Small intestine (tissue), 7 donors: ENCODE measurements at regions not wholly inside any gene's neighbourhood (a gene's known extent, or its start where the extent isn't known, plus 50 kb on each side); places are given as distances from the start of the nearest gene placed in this dataset.
A peak's percentile ranks its signal among the peaks of the same experiment; 100 is the strongest.
"Not testable (repeated sequence)": the region's sequence is repeated elsewhere in the genome, so short reads cannot be mapped to it uniquely, and the experiment has no call there.

Experiments
- DNase-seq, 2 donors: peaks; one replicate each; pipeline versions ENCODE4 v3.0.0 to v3.0.0-alpha.2; 2013
- FAIRE-seq: peaks from 2 replicates; lab custom pipeline; 2012; peaks lifted over from hg19 to GRCh38; lab: Jason Lieb, UNC
- H3K27ac ChIP-seq, 3 donors: one replicate each; pipeline ENCODE4 v1.5.1; 2013; ENCODE audit warnings: low read length in 2 of 3, mild to moderate bottlenecking in 2 of 3, control low read depth in 1 of 3, inconsistent platforms in 1 of 3, low read depth in 1 of 3, moderate library complexity in 1 of 3
- H3K27me3 ChIP-seq, 3 donors: one replicate each; pipeline ENCODE4 v1.6.1; 2013; ENCODE audit warnings: low read length in 3 of 3, inconsistent platforms in 1 of 3; ENCODE audit not compliant: control insufficient read depth in 3 of 3, insufficient read depth in 3 of 3
- H3K36me3 ChIP-seq, 3 donors: one replicate each; pipeline ENCODE4 v1.6.1; 2013; ENCODE audit warnings: low read length in 3 of 3, inconsistent platforms in 1 of 3, low read depth in 1 of 3, mild to moderate bottlenecking in 1 of 3, moderate library complexity in 1 of 3; ENCODE audit not compliant: control insufficient read depth in 3 of 3, insufficient read depth in 2 of 3
- H3K4me1 ChIP-seq, 3 donors: one replicate each; pipeline ENCODE4 v1.6.1; 2013; ENCODE audit warnings: low read length in 2 of 3, inconsistent platforms in 1 of 3, low read depth in 1 of 3, mild to moderate bottlenecking in 1 of 3, moderate library complexity in 1 of 3; ENCODE audit not compliant: control insufficient read depth in 3 of 3, insufficient read depth in 2 of 3
- H3K4me3 ChIP-seq, 3 donors: one replicate each; pipeline ENCODE4 v1.5.1; 2013; ENCODE audit warnings: low read length in 3 of 3, control low read depth in 1 of 3, inconsistent platforms in 1 of 3, low read depth in 1 of 3, mild to moderate bottlenecking in 1 of 3, moderate library complexity in 1 of 3
- H3K9me3 ChIP-seq, 2 donors: one replicate each; pipeline ENCODE4 v1.6.1; 2013; ENCODE audit warnings: low read depth in 1 of 2, low read length in 1 of 2; ENCODE audit not compliant: control insufficient read depth in 2 of 2, insufficient read depth in 1 of 2
- WGBS, 3 donors: extraction: QIAGEN DNeasy Blood & Tissue Kit; methylation state at CpG; one replicate each; pipeline ENCODE4 v1.1.7; 2013; 5-methylcytosine and 5-hydroxymethylcytosine counted together
- donor health status: healthy with polysubstance abuse.
- donor health status: control.
- donor health status: control.
- donor health status: Bipolar disorder and iron deficiency.
- donor health status: healthy.

GRCh38 chr5:134471858-134472449, 53.5 kb upstream of the JADE2 start:
- not testable (repeated sequence) for DNase-seq, H3K27ac ChIP-seq, H3K4me3 ChIP-seq, H3K27me3 ChIP-seq, H3K36me3 ChIP-seq, FAIRE-seq, H3K4me1 ChIP-seq, H3K9me3 ChIP-seq
- 87 to 88% (median 87%) methylated on average over 7 of the region's 7 CpGs for WGBS, 3 donors

DNA sequence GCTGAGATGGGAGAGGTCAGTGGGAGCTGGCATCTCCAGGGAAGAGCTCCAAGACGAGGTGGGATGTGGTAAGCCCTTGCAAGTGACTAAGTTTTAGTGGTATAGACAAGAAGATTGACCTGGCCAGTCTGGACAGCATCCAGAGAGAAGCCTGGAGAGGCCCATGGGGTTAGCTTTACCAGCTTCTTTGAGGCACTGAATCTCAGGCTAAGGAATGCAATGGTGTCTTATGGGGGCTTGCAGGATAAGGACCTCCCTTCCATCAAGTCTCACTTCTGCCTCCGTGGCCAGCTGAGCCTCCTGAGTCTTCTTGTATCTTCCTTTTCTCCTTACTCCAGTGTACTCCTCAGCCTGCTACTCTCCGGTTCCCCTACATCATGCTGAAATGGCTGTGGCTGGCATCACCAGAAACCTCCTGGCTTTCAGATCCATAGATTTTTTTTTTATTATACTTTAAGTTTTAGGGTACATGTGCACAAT, 56.5 kb upstream of the JADE2 start:
- DNase-seq = no peak
- H3K9me3 ChIP-seq = peaks cover 0 to 6% of the 10 kb centered on the region in 2 donors
- no peak overlapping the region for H3K27ac ChIP-seq
- WGBS, 3 donors = 78 to 79% (median 78%) methylated on average over 3 of the region's 3 CpGs
- H3K27me3 ChIP-seq = no peaks in the 10 kb centered on the region
- peaks cover 4 to 21% (median 10%) of the 10 kb centered on the region in 3 donors for H3K4me1 ChIP-seq
- no peak for FAIRE-seq
- no peak overlapping the region for H3K4me3 ChIP-seq
- no peaks in the 10 kb centered on the region for H3K36me3 ChIP-seq

DNA sequence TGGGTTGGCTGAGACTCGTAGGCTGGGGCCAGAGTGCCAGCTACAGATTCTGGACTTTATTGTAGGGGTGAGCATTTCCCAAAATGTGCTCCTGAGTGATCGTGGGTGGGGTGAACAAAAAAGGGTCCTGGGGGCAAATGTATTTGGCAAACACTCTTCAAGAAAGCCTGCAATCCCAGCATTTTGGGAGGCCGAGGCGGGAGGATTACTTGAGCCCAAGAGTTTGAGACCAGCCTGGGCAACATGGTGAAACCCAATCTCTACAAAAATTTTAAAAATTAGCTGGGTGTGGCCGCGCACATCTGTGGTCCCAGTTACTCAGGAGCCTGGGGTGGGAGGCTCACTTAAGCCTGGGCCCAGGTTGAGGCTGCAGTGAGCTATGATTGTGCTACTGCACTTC, 55.5 kb upstream of the CDKN2AIPNL start:
- Histone ChIP-seq H3K4me3 (no peak overlapping the region), H3K27me3 (no peaks in the 10 kb centered on the region), H3K9me3 (peaks cover 0 to 6% of the 10 kb centered on the region in 2 donors), H3K4me1 (peaks cover 4 to 21% (median 10%) of the 10 kb centered on the region in 3 donors), H3K27ac (peak overlapping the region in 2 of 3 donors; percentile 12 to 92), H3K36me3 (no peaks in the 10 kb centered on the region)
- FAIRE-seq (no peak), DNase-seq (no peak)
- WGBS, 3 donors = 92 to 98% (median 92%) methylated on average over 6 of the region's 6 CpGs

GRCh38 chr5:134466241-134467069, 54.8 kb upstream of the CDKN2AIPNL start:
- H3K36me3 ChIP-seq = no peaks in the 10 kb centered on the region

GRCh38 chr5:134465816-134466240, 54.1 kb upstream of the CDKN2AIPNL start:
- peak overlapping the region; percentile 84 to 92 (median 88) for H3K27ac ChIP-seq
- DNase-seq (peak; percentile 94 to 95), FAIRE-seq (no peak)
- peaks cover 4 to 23% (median 10%) of the 10 kb centered on the region in 3 donors for H3K4me1 ChIP-seq
- peak overlapping the region; percentile 16 to 42 (median 37) for H3K4me3 ChIP-seq
- no peaks in the 10 kb centered on the region for H3K27me3 ChIP-seq
- H3K9me3 ChIP-seq = no peaks in the 10 kb centered on the region
- WGBS, 3 donors = 0 to 1% (median 1%) methylated on average over 28 to 31 of the region's 31 CpGs
- no peaks in the 10 kb centered on the region for H3K36me3 ChIP-seq

More at GRCh38 chr5:134466241-134467069, 54.8 kb upstream of the CDKN2AIPNL start:
- Histone ChIP-seq H3K27me3 (no peaks in the 10 kb centered on the region), H3K9me3 (peaks cover 0 to 1% of the 10 kb centered on the region in 2 donors), H3K4me1 (peaks cover 4 to 21% (median 10%) of the 10 kb centered on the region in 3 donors), H3K4me3 (peak overlapping the region; percentile 16 to 42 (median 37)), H3K27ac (peak overlapping the region; percentile 78 to 92 (median 88))
- no peak for FAIRE-seq
- WGBS, 3 donors = 3 to 6% (median 5%) methylated on average over 26 of the region's 26 CpGs
- DNase-seq = peak; percentile 87 to 98

GRCh38 chr5:134464988-134465815, 53.5 kb upstream of the CDKN2AIPNL start:
- peak overlapping the region; percentile 84 to 92 (median 88) for H3K27ac ChIP-seq
- H3K36me3 ChIP-seq = no peaks in the 10 kb centered on the region
- H3K27me3 ChIP-seq = no peaks in the 10 kb centered on the region
- peaks cover 4 to 29% (median 10%) of the 10 kb centered on the region in 3 donors for H3K4me1 ChIP-seq
- DNase-seq = peak in 1 of 2 donors; percentile 37
- FAIRE-seq = no peak
- no peaks in the 10 kb centered on the region for H3K9me3 ChIP-seq
- H3K4me3 ChIP-seq = peak overlapping the region in 2 of 3 donors; percentile 21 to 37
- WGBS, 3 donors = 24 to 55% (median 39%) methylated on average over 10 of the region's 10 CpGs

GRCh38 chr5:134463991-134464760, 52.5 kb upstream of the CDKN2AIPNL start:
- H3K27me3 ChIP-seq = no peaks in the 10 kb centered on the region
- no peak for DNase-seq
- no peaks in the 10 kb centered on the region for H3K36me3 ChIP-seq
- H3K4me3 ChIP-seq = no peak overlapping the region
- peaks cover 4 to 35% (median 10%) of the 10 kb centered on the region in 3 donors for H3K4me1 ChIP-seq
- no peak overlapping the region for H3K27ac ChIP-seq
- 68 to 70% (median 70%) methylated on average over 10 of the region's 10 CpGs for WGBS, 3 donors
- no peaks in the 10 kb centered on the region for H3K9me3 ChIP-seq
- no peak for FAIRE-seq
